SK-N-SH (cell line): ENCODE measurements at regions not wholly inside any gene's neighbourhood (a gene's known extent, or its start where the extent isn't known, plus 50 kb on each side); places are given as distances from the start of the nearest gene placed in this dataset.

ENCODE experiments used
- CTCF ChIA-PET: fragments of 300-600, 350-600 bp; formaldehyde crosslinking; extraction: SDS; loops from one replicate; lab custom pipeline; 2021; lab: Yijun Ruan, JAX
- POLR2A ChIA-PET: fragments of 350-600 bp; sonication (Branson Sonifier 250); formaldehyde crosslinking; extraction: SDS; loops from one replicate; lab custom pipeline; 2020; ENCODE audit warnings: antibody characterized with exemption, inconsistent platforms; lab: Yijun Ruan, JAX
- DNase-seq: peaks from one replicate; pipeline ENCODE4 v3.0.0; 2012
- H2AFZ ChIP-seq: fragments of 200-600 bp; sonication (generic); 2 replicates; pipeline ENCODE4 v1.8.1; 2016; ENCODE audit warnings: antibody characterized with exemption, mild to moderate bottlenecking, low read depth
- H3F3A ChIP-seq: fragments of 200-600 bp; sonication (generic); replicated peaks from 2 replicates; pipeline ENCODE3; 2016; ENCODE audit warnings: antibody characterized with exemption, mild to moderate bottlenecking; ENCODE audit not compliant: insufficient read depth
- H3K27ac ChIP-seq, 2 experiments: fragments of 200-500 bp in 1 of 2; fragments of 200-600 bp in 1 of 2; sonication (Bioruptor generic) in 1 of 2; sonication (generic), shearing (Covaris generic) in 1 of 2; 2 replicates each; pipeline versions ENCODE4 v1.5.1 to v1.6.1; 2014 to 2016; ENCODE audit warnings: low read depth in 2 of 2, inconsistent platforms in 1 of 2, low read length in 1 of 2, mild to moderate bottlenecking in 1 of 2, mixed read lengths in 1 of 2
- H3K27me3 ChIP-seq: fragments of 200-600 bp; sonication (generic), shearing (Covaris generic); 2 replicates; pipeline ENCODE4 v1.6.1; 2016; ENCODE audit warnings: mixed run types; ENCODE audit not compliant: insufficient read depth
- H3K36me3 ChIP-seq, 2 experiments: fragments of 200-500 bp in 1 of 2; fragments of 200-600 bp in 1 of 2; sonication (Bioruptor generic) in 1 of 2; sonication (generic) in 1 of 2; replicated peaks in 1 of 2; 2 replicates each; pipeline versions ENCODE3 to v1.5.1; 2014 to 2016; ENCODE audit warnings: low read length in 1 of 2, mild to moderate bottlenecking in 1 of 2; ENCODE audit not compliant: insufficient read depth in 2 of 2, control insufficient read depth in 1 of 2
- H3K4me1 ChIP-seq, 2 experiments: fragments of 200-500 bp in 1 of 2; fragments of 200-600 bp in 1 of 2; sonication (Bioruptor generic) in 1 of 2; sonication (generic), shearing (Covaris generic) in 1 of 2; 2 replicates each; pipeline versions ENCODE4 v1.5.1 to v1.6.1; 2014 to 2016; ENCODE audit warnings: low read depth in 1 of 2, low read length in 1 of 2, mixed run types in 1 of 2; ENCODE audit not compliant: insufficient read depth in 2 of 2, control insufficient read depth in 1 of 2
- H3K4me2 ChIP-seq: fragments of 200-600 bp; sonication (generic), shearing (Covaris generic); 2 replicates; pipeline ENCODE4 v1.6.1; 2017; ENCODE audit warnings: mixed run types
- H3K4me3 ChIP-seq, 2 experiments: fragments of 200-500 bp in 1 of 2; fragments of 200-600 bp in 1 of 2; sonication (Bioruptor generic) in 1 of 2; sonication (generic), shearing (Covaris generic) in 1 of 2; 2 replicates each; pipeline versions ENCODE4 v1.5.1 to v1.8.1; 2014 to 2016; ENCODE audit warnings: low read depth in 2 of 2, inconsistent platforms in 1 of 2, low read length in 1 of 2, mild to moderate bottlenecking in 1 of 2, mixed read lengths in 1 of 2, moderate library complexity in 1 of 2
- H3K79me2 ChIP-seq: fragments of 200-600 bp; sonication (generic); 2 replicates; pipeline ENCODE4 v1.8.1; 2017; ENCODE audit warnings: mild to moderate bottlenecking; ENCODE audit not compliant: insufficient read depth
- H3K9ac ChIP-seq: fragments of 200-600 bp; sonication (generic); 2 replicates; pipeline ENCODE4 v1.6.1; 2017; ENCODE audit warnings: mixed run types
- H3K9me2 ChIP-seq: fragments of 200-600 bp; sonication (generic); 2 replicates; pipeline ENCODE4 v1.6.1; 2017; ENCODE audit warnings: mixed run types
- H3K9me3 ChIP-seq: fragments of 200-600 bp; sonication (generic); 2 replicates; pipeline ENCODE4 v1.6.1; 2017; ENCODE audit warnings: mixed run types, mild to moderate bottlenecking, moderate library complexity
- H4K20me1 ChIP-seq: fragments of 200-600 bp; sonication (generic); 2 replicates; pipeline ENCODE4 v1.6.1; 2017; ENCODE audit warnings: mild to moderate bottlenecking, mixed run types; ENCODE audit not compliant: insufficient read depth
- CHD2 ChIP-seq: fragments of 150-350 bp; IDR thresholded peaks from 2 replicates; pipeline ENCODE4 v1.6.1; 2018; ENCODE audit warnings: low read length; ENCODE audit not compliant: partially characterized antibody
- ELF1 ChIP-seq: IDR thresholded peaks from 2 replicates; pipeline ENCODE4 v1.4.0; 2012
- FOXJ3 ChIP-seq: sonication (generic); formaldehyde crosslinking; IDR thresholded peaks from 2 replicates; pipeline ENCODE4 v1.5.1; 2020; ENCODE audit warnings: mild to moderate bottlenecking, missing genetic modification reagents
- GABPA ChIP-seq: IDR thresholded peaks from 2 replicates; pipeline ENCODE4 v1.4.0; 2012; ENCODE audit warnings: low read depth, mild to moderate bottlenecking
- GATA2 ChIP-seq: sonication (generic); formaldehyde crosslinking; IDR thresholded peaks from 2 replicates; pipeline ENCODE4 v1.5.0; 2020; ENCODE audit warnings: mild to moderate bottlenecking, missing genetic modification reagents
- IRF3 ChIP-seq: fragments of 150-350 bp; IDR thresholded peaks from 2 replicates; pipeline ENCODE4 v1.6.1; 2016; ENCODE audit warnings: mild to moderate bottlenecking, low read depth, low read length
- MAX ChIP-seq: IDR thresholded peaks from 2 replicates; pipeline ENCODE4 v1.4.0; 2012; ENCODE audit warnings: low read depth
- NRF1 ChIP-seq: IDR thresholded peaks from 2 replicates; pipeline ENCODE4 v1.6.1; 2012; ENCODE audit warnings: low read depth, mild to moderate bottlenecking, low read length
- POLR2AphosphoS5 ChIP-seq: IDR thresholded peaks from 2 replicates; pipeline ENCODE4 v1.6.1; 2012; ENCODE audit warnings: low read depth, low read length
- RAD21 ChIP-seq: IDR thresholded peaks from 2 replicates; pipeline ENCODE4 v1.6.1; 2012; ENCODE audit warnings: mild to moderate bottlenecking, low read length
- RCOR1 ChIP-seq: fragments of 150-350 bp; IDR thresholded peaks from 2 replicates; pipeline ENCODE4 v1.6.1; 2017; ENCODE audit warnings: antibody characterized with exemption, low read length
- SIN3A ChIP-seq: IDR thresholded peaks from 2 replicates; pipeline ENCODE4 v1.6.1; 2012; ENCODE audit warnings: low read depth, mild to moderate bottlenecking, low read length, moderate library complexity, borderline replicate concordance
- SMC3 ChIP-seq: IDR thresholded peaks from 2 replicates; pipeline ENCODE4 v1.6.1; 2012; ENCODE audit warnings: low read depth, low read length, improper control_type of control experiment
- TCF12 ChIP-seq: IDR thresholded peaks from 2 replicates; pipeline ENCODE4 v1.4.0; 2012
- WGBS: methylation state at CpG from one replicate; pipeline ENCODE4 v1.1.6; 2017; ENCODE audit warnings: low lambda C conversion rate; 5-methylcytosine and 5-hydroxymethylcytosine counted together
- TF ChIP-seq, protein P1 (sequence below): IDR thresholded peaks from 2 replicates; pipeline ENCODE4 v1.6.1; 2012; ENCODE audit warnings: mild to moderate bottlenecking, low read depth, low read length, moderate library complexity
- TF ChIP-seq, protein P2 (sequence below): IDR thresholded peaks from 2 replicates; pipeline ENCODE4; 2012

GRCh38 chr5:168172760-168173223 lies 118.7 kb upstream of the WWC1 start:
- H3K4me1 ChIP-seq: peaks cover 0 to 23% of the 10 kb centered on the region in 2 experiments; a peak in 1 of 4 replicates
- no peak for DNase-seq
- no peak overlapping the region for H3K4me3 ChIP-seq
- H3K27me3 ChIP-seq: no peaks in the 10 kb centered on the region
- no peak overlapping the region for H2AFZ ChIP-seq
- no peaks in the 10 kb centered on the region for H3K79me2 ChIP-seq
- H3K4me2 ChIP-seq: no peak overlapping the region
- TF ChIP-seq, protein P1, sequence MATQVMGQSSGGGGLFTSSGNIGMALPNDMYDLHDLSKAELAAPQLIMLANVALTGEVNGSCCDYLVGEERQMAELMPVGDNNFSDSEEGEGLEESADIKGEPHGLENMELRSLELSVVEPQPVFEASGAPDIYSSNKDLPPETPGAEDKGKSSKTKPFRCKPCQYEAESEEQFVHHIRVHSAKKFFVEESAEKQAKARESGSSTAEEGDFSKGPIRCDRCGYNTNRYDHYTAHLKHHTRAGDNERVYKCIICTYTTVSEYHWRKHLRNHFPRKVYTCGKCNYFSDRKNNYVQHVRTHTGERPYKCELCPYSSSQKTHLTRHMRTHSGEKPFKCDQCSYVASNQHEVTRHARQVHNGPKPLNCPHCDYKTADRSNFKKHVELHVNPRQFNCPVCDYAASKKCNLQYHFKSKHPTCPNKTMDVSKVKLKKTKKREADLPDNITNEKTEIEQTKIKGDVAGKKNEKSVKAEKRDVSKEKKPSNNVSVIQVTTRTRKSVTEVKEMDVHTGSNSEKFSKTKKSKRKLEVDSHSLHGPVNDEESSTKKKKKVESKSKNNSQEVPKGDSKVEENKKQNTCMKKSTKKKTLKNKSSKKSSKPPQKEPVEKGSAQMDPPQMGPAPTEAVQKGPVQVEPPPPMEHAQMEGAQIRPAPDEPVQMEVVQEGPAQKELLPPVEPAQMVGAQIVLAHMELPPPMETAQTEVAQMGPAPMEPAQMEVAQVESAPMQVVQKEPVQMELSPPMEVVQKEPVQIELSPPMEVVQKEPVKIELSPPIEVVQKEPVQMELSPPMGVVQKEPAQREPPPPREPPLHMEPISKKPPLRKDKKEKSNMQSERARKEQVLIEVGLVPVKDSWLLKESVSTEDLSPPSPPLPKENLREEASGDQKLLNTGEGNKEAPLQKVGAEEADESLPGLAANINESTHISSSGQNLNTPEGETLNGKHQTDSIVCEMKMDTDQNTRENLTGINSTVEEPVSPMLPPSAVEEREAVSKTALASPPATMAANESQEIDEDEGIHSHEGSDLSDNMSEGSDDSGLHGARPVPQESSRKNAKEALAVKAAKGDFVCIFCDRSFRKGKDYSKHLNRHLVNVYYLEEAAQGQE: no peak
- TF ChIP-seq RAD21: no peak
- TF ChIP-seq SIN3A: no peak
- TF ChIP-seq TCF12: no peak
- TF ChIP-seq GATA2 (CRISPR knock-in tag): no peak
- no peak for TF ChIP-seq FOXJ3 (CRISPR knock-in tag)
- no peak for TF ChIP-seq RCOR1
- TF ChIP-seq NRF1: no peak
- TF ChIP-seq POLR2AphosphoS5: no peak
- TF ChIP-seq SMC3: no peak
- no peak for TF ChIP-seq IRF3
- no peak for TF ChIP-seq MAX
- TF ChIP-seq CHD2: no peak
- no peak for TF ChIP-seq ELF1
- TF ChIP-seq GABPA: no peak
- TF ChIP-seq, protein P2, sequence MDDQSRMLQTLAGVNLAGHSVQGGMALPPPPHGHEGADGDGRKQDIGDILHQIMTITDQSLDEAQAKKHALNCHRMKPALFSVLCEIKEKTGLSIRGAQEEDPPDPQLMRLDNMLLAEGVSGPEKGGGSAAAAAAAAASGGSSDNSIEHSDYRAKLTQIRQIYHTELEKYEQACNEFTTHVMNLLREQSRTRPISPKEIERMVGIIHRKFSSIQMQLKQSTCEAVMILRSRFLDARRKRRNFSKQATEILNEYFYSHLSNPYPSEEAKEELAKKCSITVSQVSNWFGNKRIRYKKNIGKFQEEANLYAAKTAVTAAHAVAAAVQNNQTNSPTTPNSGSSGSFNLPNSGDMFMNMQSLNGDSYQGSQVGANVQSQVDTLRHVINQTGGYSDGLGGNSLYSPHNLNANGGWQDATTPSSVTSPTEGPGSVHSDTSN: no peak
- TF ChIP-seq, all 33 proteins: peak for 0
- 16% methylated on average over 2 of the region's 2 CpGs for WGBS
- H3F3A ChIP-seq: no peaks in the 10 kb centered on the region
- ChIA-PET POLR2A (interaction anchor here (0.5 kb wide), 1 partner anchor 254 kb away, joined by 3 read pairs; no protein-coding TSS in a partner anchor), CTCF (interaction anchor here (1.4 kb wide), 1 partner anchor 47 kb away, joined by 5 read pairs; no protein-coding TSS in a partner anchor)
- no peaks in the 10 kb centered on the region for H3K36me3 ChIP-seq
- no peaks in the 10 kb centered on the region for H3K9me2 ChIP-seq
- no peak overlapping the region; a peak in 1 of 4 replicates for H3K27ac ChIP-seq
- no peaks in the 10 kb centered on the region for H4K20me1 ChIP-seq
- no peak overlapping the region for H3K9ac ChIP-seq
- no peaks in the 10 kb centered on the region for H3K9me3 ChIP-seq
